ENCODE measurements at regions not wholly inside any gene's neighbourhood (a gene's known extent, or its start where the extent isn't known, plus 50 kb on each side); places are given as distances from the start of the nearest gene placed in this dataset.
"Not testable (repeated sequence)": the region's sequence is repeated elsewhere in the genome, so short reads cannot be mapped to it uniquely, and the experiment has no call there.

- Mint-ChIP-seq H3K4me1 (no peaks in the 10 kb centered on the region), H3K36me3 (no peaks in the 10 kb centered on the region), H3K4me3 (no peak overlapping the region), H3K9me3 (peaks cover 6% of the 10 kb centered on the region), H3K27me3 (no peaks in the 10 kb centered on the region), H3K27ac (no peak overlapping the region)
- DNase-seq = no peak
These were observed 999.2 kb downstream of the PCDH17 start for GRCh38 chr13:58630794-58631193.

GRCh38 chr13:58633226-58633625 is 1001.7 kb downstream of the PCDH17 start:
- no peak for DNase-seq
- H3K27me3 Mint-ChIP-seq = no peaks in the 10 kb centered on the region
- H3K4me1 Mint-ChIP-seq = no peaks in the 10 kb centered on the region
- no peak overlapping the region for H3K27ac Mint-ChIP-seq
- peaks cover 2% of the 10 kb centered on the region for H3K9me3 Mint-ChIP-seq
- no peak overlapping the region for H3K4me3 Mint-ChIP-seq
- H3K36me3 Mint-ChIP-seq = no peaks in the 10 kb centered on the region

GRCh38 chr13:58655086-58655485 is 1023.5 kb downstream of the PCDH17 start:
- Mint-ChIP-seq H3K4me3 (no peak overlapping the region), H3K4me1 (no peaks in the 10 kb centered on the region), H3K9me3 (peaks cover 3% of the 10 kb centered on the region), H3K36me3 (no peaks in the 10 kb centered on the region), H3K27ac (no peak overlapping the region), H3K27me3 (no peaks in the 10 kb centered on the region)
- DNase-seq = no peak

GRCh38 chr13:58660826-58661225 is 1029.3 kb downstream of the PCDH17 start:
- Mint-ChIP-seq H3K36me3 (no peaks in the 10 kb centered on the region), H3K27me3 (no peaks in the 10 kb centered on the region), H3K27ac (no peak overlapping the region), H3K4me1 (no peaks in the 10 kb centered on the region), H3K4me3 (no peak overlapping the region), H3K9me3 (peaks cover 6% of the 10 kb centered on the region)
- DNase-seq = no peak

- Mint-ChIP-seq H3K27ac (no peak overlapping the region), H3K4me1 (no peaks in the 10 kb centered on the region), H3K36me3 (no peaks in the 10 kb centered on the region), H3K4me3 (no peak overlapping the region), H3K27me3 (no peaks in the 10 kb centered on the region), H3K9me3 (peaks cover 3% of the 10 kb centered on the region)
- DNase-seq = no peak
These were observed 1034.8 kb downstream of the PCDH17 start for GRCh38 chr13:58666331-58666730.

- no peaks in the 10 kb centered on the region for H3K36me3 Mint-ChIP-seq
- peaks cover 3% of the 10 kb centered on the region for H3K9me3 Mint-ChIP-seq
- H3K27me3 Mint-ChIP-seq = no peaks in the 10 kb centered on the region
- no peak overlapping the region for H3K27ac Mint-ChIP-seq
- H3K4me1 Mint-ChIP-seq = no peaks in the 10 kb centered on the region
- DNase-seq = no peak
- no peak overlapping the region for H3K4me3 Mint-ChIP-seq
These were observed 1035.6 kb downstream of the PCDH17 start for GRCh38 chr13:58667096-58667495.

GRCh38 chr13:58680115-58680514 is 1048.6 kb downstream of the PCDH17 start:
- H3K27me3 Mint-ChIP-seq = no peaks in the 10 kb centered on the region
- no peak for DNase-seq
- H3K36me3 Mint-ChIP-seq = no peaks in the 10 kb centered on the region
- H3K4me1 Mint-ChIP-seq = no peaks in the 10 kb centered on the region
- no peak overlapping the region for H3K27ac Mint-ChIP-seq
- no peaks in the 10 kb centered on the region for H3K9me3 Mint-ChIP-seq
- H3K4me3 Mint-ChIP-seq = no peak overlapping the region

- Mint-ChIP-seq H3K9me3 (no peaks in the 10 kb centered on the region), H3K27ac (no peak overlapping the region), H3K4me3 (no peak overlapping the region), H3K4me1 (no peaks in the 10 kb centered on the region), H3K27me3 (no peaks in the 10 kb centered on the region), H3K36me3 (no peaks in the 10 kb centered on the region)
- no peak for DNase-seq
These were observed 1051.1 kb downstream of the PCDH17 start for GRCh38 chr13:58682616-58683015.

GRCh38 chr13:58687148-58687547 is 1055.6 kb downstream of the PCDH17 start:
- Mint-ChIP-seq H3K36me3 (no peaks in the 10 kb centered on the region), H3K27ac (no peak overlapping the region), H3K4me3 (no peak overlapping the region), H3K27me3 (no peaks in the 10 kb centered on the region), H3K4me1 (no peaks in the 10 kb centered on the region), H3K9me3 (peaks cover 5% of the 10 kb centered on the region)
- DNase-seq = no peak

GRCh38 chr13:58698531-58698930 is 1067.0 kb downstream of the PCDH17 start:
- Mint-ChIP-seq H3K4me1 (no peaks in the 10 kb centered on the region), H3K27me3 (no peaks in the 10 kb centered on the region), H3K9me3 (peaks cover 7% of the 10 kb centered on the region), H3K36me3 (no peaks in the 10 kb centered on the region), H3K27ac (no peak overlapping the region), H3K4me3 (no peak overlapping the region)
- DNase-seq = no peak

GRCh38 chr13:58704953-58705352 is 1073.4 kb downstream of the PCDH17 start:
- H3K9me3 Mint-ChIP-seq = peaks cover 8% of the 10 kb centered on the region
- no peaks in the 10 kb centered on the region for H3K27me3 Mint-ChIP-seq
- no peak for DNase-seq
- H3K36me3 Mint-ChIP-seq = no peaks in the 10 kb centered on the region
- H3K27ac Mint-ChIP-seq = no peak overlapping the region
- no peak overlapping the region for H3K4me3 Mint-ChIP-seq
- H3K4me1 Mint-ChIP-seq = no peaks in the 10 kb centered on the region

GRCh38 chr13:58706421-58706820 is 1074.9 kb downstream of the PCDH17 start:
- Mint-ChIP-seq H3K36me3 (no peaks in the 10 kb centered on the region), H3K4me1 (no peaks in the 10 kb centered on the region), H3K27me3 (no peaks in the 10 kb centered on the region), H3K27ac (no peak overlapping the region), H3K4me3 (no peak overlapping the region), H3K9me3 (peaks cover 9% of the 10 kb centered on the region)
- DNase-seq = no peak

- no peaks in the 10 kb centered on the region for H3K4me1 Mint-ChIP-seq
- H3K9me3 Mint-ChIP-seq = peaks cover 7% of the 10 kb centered on the region
- no peak overlapping the region for H3K27ac Mint-ChIP-seq
- no peak overlapping the region for H3K4me3 Mint-ChIP-seq
- H3K27me3 Mint-ChIP-seq = no peaks in the 10 kb centered on the region
- H3K36me3 Mint-ChIP-seq = no peaks in the 10 kb centered on the region
- no peak for DNase-seq
These were observed 1080.6 kb downstream of the PCDH17 start for GRCh38 chr13:58712191-58712590.

GRCh38 chr13:58714016-58714415 is 1082.5 kb downstream of the PCDH17 start:
- H3K27me3 Mint-ChIP-seq, H3K9me3 Mint-ChIP-seq, H3K36me3 Mint-ChIP-seq, H3K4me1 Mint-ChIP-seq, DNase-seq, H3K27ac Mint-ChIP-seq, H3K4me3 Mint-ChIP-seq: not testable (repeated sequence)

GRCh38 chr13:58721273-58721672 is 1089.7 kb downstream of the PCDH17 start:
- Mint-ChIP-seq H3K27ac (no peak overlapping the region), H3K4me1 (no peaks in the 10 kb centered on the region)

GRCh38 chr13:58728126-58728525 is 1096.6 kb downstream of the PCDH17 start:
- H3K36me3 Mint-ChIP-seq = no peaks in the 10 kb centered on the region
- no peaks in the 10 kb centered on the region for H3K9me3 Mint-ChIP-seq
- no peaks in the 10 kb centered on the region for H3K4me1 Mint-ChIP-seq
- H3K27ac Mint-ChIP-seq = no peak overlapping the region
- DNase-seq = no peak
- no peaks in the 10 kb centered on the region for H3K27me3 Mint-ChIP-seq
- no peak overlapping the region for H3K4me3 Mint-ChIP-seq

More at GRCh38 chr13:58721273-58721672, 1089.7 kb downstream of the PCDH17 start:
- H3K27me3 Mint-ChIP-seq = no peaks in the 10 kb centered on the region
- H3K36me3 Mint-ChIP-seq = no peaks in the 10 kb centered on the region
- no peak overlapping the region for H3K4me3 Mint-ChIP-seq
- DNase-seq = no peak
- H3K9me3 Mint-ChIP-seq = no peaks in the 10 kb centered on the region

- no peaks in the 10 kb centered on the region for H3K27me3 Mint-ChIP-seq
- H3K36me3 Mint-ChIP-seq = no peaks in the 10 kb centered on the region
- H3K4me3 Mint-ChIP-seq = no peak overlapping the region
- no peak overlapping the region for H3K27ac Mint-ChIP-seq
- no peaks in the 10 kb centered on the region for H3K4me1 Mint-ChIP-seq
- DNase-seq = no peak
- H3K9me3 Mint-ChIP-seq = no peaks in the 10 kb centered on the region
These were observed 1097.8 kb downstream of the PCDH17 start for GRCh38 chr13:58729361-58729760.
